ENCODE measurements at regions not wholly inside any gene's neighbourhood (a gene's known extent, or its start where the extent isn't known, plus 50 kb on each side); places are given as distances from the start of the nearest gene placed in this dataset.

DNA sequence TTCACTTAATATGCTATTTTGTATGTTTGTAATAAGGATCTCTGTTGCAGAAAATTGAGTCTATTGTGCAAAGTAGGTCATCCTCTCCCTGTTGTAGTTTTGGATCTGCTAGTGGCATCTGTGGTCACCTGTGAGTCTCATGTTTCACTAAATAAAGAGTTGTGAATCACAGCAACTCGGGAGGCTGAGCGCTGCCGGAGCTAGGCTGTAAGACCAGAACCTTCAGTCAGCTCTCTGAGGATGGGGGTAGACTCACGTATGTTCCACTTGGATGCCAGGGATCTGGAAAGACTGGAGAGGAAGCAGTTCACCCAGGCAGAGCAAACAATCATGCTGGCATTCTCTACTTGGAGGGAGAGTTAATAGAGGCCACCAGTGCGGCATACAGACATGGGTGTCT is 187.3 kb upstream of the FOXA2 start:
- Mint-ChIP-seq H3K4me3 (no peak overlapping the region), H3K27ac (no peak overlapping the region), H3K9me3 (no peaks in the 10 kb centered on the region), H3K36me3 (ENCODE audit: low read depth) (no peaks in the 10 kb centered on the region), H3K27me3 (no peaks in the 10 kb centered on the region), H3K4me1 (no peaks in the 10 kb centered on the region)
- DNase-seq = no peak
- intact Hi-C loops (cut with micrococcal nuclease) = no loop called here

DNA sequence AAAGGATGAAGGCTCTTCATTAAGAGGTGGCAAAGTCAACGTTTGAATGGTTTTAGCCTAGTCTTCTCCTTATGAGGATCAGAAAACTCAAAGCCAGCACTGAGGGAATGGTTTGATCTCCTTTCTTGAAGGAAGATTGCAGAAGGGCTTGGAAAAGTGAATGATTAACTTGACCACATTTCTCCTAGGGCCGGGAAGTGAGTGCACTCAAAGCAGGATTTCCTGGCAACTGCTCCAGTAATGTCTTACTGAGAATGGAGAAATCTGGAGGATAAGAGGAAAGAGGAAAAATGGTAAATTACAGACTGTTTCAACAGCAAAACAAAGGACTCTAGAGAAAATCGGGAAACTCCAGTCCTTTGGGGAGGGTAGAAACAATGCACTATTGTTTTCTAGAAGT is 189.0 kb upstream of the FOXA2 start:
- Mint-ChIP-seq H3K4me3 (no peak overlapping the region), H3K4me1 (no peaks in the 10 kb centered on the region), H3K36me3 (ENCODE audit: low read depth) (no peaks in the 10 kb centered on the region), H3K27ac (no peak overlapping the region), H3K27me3 (no peaks in the 10 kb centered on the region), H3K9me3 (no peaks in the 10 kb centered on the region)
- DNase-seq = no peak
- intact Hi-C loops (cut with micrococcal nuclease) = no loop called here

DNA sequence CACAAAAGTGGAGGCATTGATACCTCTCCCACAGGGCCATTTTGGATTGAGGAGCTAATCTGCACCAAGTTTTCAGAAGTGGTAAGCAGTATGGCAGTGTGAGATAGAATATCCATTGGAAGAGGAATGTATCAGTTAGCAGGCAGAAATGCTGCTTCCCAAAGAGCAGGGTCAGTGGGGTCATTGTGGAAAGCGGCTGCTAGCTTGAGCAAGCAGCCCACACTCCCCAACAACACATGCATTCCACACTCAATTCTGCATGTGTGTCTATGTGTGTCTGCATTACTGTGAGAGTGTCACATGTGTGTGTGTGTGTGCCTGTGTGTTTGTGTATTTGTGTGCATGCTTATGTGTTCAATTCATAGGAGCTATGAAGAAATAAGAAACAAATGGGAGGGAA is 190.9 kb upstream of the FOXA2 start:
- no peaks in the 10 kb centered on the region for H3K27me3 Mint-ChIP-seq
- DNase-seq = no peak
- H3K4me3 Mint-ChIP-seq = no peak overlapping the region
- H3K27ac Mint-ChIP-seq = no peak overlapping the region
- H3K36me3 Mint-ChIP-seq (ENCODE audit: low read depth) = no peaks in the 10 kb centered on the region
- no peaks in the 10 kb centered on the region for H3K4me1 Mint-ChIP-seq
- intact Hi-C loops (cut with micrococcal nuclease) = no loop called here
- no peaks in the 10 kb centered on the region for H3K9me3 Mint-ChIP-seq

DNA sequence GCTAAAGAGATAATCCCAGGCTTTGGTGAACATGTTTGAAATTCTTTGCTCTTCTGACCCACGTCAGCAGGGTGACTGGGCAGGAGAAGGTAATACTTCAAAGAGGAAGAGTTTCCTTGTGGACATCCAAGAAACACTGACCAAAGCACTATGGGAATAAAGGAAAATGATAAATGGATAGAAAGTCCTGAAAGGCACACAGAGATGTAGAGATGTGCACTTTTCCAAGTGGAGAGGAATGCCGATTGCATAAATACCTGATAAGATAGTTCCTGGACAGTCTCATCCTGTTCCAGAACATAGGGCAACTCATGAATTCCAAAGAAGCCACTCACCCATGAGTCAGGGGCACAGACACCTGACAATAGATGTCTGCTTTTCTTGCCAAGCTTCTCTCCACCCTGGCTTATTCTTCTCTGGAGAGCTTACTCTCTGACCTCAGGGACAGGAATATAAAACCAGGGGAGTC is 191.3 kb upstream of the FOXA2 start:
- Mint-ChIP-seq H3K36me3 (ENCODE audit: low read depth) (no peaks in the 10 kb centered on the region), H3K27ac (no peak overlapping the region), H3K27me3 (no peaks in the 10 kb centered on the region), H3K4me3 (no peak overlapping the region), H3K4me1 (no peaks in the 10 kb centered on the region), H3K9me3 (no peaks in the 10 kb centered on the region)
- no peak for DNase-seq
- intact Hi-C loops (cut with micrococcal nuclease) = no loop called here

DNA sequence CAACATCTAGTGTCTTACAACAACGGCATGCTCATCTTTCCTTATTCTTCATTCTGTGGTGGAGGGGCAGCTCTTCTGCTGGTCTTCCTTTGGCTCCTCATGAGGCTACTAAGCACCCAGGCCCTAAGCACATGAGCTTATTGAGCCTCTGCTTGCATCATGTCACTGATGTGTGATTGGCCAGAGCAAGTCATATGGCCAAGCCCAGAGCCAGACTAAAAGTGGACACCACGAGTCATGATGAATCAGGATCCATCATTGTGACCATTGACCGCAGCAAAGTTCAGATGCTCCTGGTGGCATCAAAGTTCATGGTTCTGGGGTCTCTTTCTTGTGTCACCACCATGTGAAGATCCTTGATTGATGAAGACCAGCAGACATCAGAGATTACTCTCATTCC is 192.0 kb upstream of the FOXA2 start:
- no peak for DNase-seq
- H3K27me3 Mint-ChIP-seq = no peaks in the 10 kb centered on the region
- no peaks in the 10 kb centered on the region for H3K36me3 Mint-ChIP-seq (ENCODE audit: low read depth)
- H3K27ac Mint-ChIP-seq = no peak overlapping the region
- no peaks in the 10 kb centered on the region for H3K9me3 Mint-ChIP-seq
- no peaks in the 10 kb centered on the region for H3K4me1 Mint-ChIP-seq
- intact Hi-C loops (cut with micrococcal nuclease) = no loop called here
- H3K4me3 Mint-ChIP-seq = no peak overlapping the region

DNA sequence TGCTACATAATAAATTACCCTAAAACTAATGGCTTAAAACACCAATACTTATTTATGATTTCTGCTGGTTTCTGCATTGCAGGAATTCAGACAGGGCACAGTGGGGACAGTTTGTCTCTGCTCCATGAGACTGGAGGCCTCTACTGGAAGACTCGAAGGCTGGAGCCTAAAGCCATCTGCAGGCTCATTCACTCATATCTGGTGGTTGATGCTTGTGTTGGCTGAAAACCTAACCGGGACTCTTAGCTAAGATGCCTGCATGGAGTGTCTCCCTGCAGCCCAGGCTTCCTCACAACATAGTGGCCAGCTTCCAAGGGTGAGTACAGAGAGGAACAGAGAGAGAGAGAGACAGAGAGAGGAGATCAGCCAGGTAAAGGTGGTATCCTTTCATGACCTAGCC is 195.5 kb upstream of the FOXA2 start:
- H3K27me3 Mint-ChIP-seq = no peaks in the 10 kb centered on the region
- no peaks in the 10 kb centered on the region for H3K36me3 Mint-ChIP-seq (ENCODE audit: low read depth)
- DNase-seq = no peak
- intact Hi-C loops (cut with micrococcal nuclease) = no loop called here
- H3K4me3 Mint-ChIP-seq = no peak overlapping the region
- H3K27ac Mint-ChIP-seq = no peak overlapping the region
- no peaks in the 10 kb centered on the region for H3K4me1 Mint-ChIP-seq
- no peaks in the 10 kb centered on the region for H3K9me3 Mint-ChIP-seq

DNA sequence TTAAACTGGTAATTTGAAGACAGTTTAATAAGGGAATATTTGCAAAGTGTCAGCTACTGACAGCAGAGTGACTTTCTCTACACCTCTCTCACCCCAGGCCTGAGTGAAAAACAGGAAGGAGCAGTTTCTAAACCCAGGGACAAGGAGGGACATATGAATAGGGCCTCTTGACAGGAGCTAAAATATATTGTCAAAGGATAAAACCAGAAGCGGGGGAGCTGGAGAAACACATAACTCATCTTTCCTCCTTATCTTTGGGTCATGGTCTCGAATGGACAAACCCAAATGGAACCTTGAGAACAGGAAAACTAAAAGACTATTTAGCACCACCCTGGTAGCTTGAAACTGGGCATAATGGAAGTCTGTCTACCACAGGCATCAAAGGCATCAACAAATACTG is 197.5 kb upstream of the FOXA2 start:
- no peak for DNase-seq

DNA sequence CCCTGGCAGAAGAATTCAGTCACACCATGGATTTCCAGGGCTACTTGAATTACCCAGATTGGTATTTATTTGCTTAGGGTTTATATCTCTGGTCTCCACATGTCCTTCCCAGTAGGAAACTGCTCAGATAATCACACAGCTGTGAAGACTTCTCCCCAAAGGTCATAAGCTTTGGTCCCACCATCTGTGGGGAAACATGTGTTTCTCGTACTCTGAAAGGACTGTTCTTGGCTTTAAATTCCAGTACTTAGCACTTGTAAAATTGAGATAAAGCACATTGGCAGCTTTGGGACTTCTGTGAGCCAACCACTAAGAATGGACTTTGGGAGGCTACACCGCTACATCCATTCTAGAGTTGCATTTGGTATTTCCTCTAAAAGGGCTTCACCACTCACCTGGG is 205.3 kb upstream of the FOXA2 start:
- intact Hi-C loops (cut with micrococcal nuclease) = no loop called here
- no peaks in the 10 kb centered on the region for H3K4me1 Mint-ChIP-seq
- no peak overlapping the region for H3K4me3 Mint-ChIP-seq
- H3K27ac Mint-ChIP-seq = no peak overlapping the region
- H3K36me3 Mint-ChIP-seq (ENCODE audit: low read depth) = no peaks in the 10 kb centered on the region
- H3K9me3 Mint-ChIP-seq = no peaks in the 10 kb centered on the region
- DNase-seq = no peak
- no peaks in the 10 kb centered on the region for H3K27me3 Mint-ChIP-seq

More for the DNA sequence above, 197.5 kb upstream of the FOXA2 start:
- Mint-ChIP-seq H3K27me3 (no peaks in the 10 kb centered on the region), H3K4me1 (no peaks in the 10 kb centered on the region), H3K27ac (no peak overlapping the region), H3K9me3 (no peaks in the 10 kb centered on the region), H3K36me3 (ENCODE audit: low read depth) (no peaks in the 10 kb centered on the region), H3K4me3 (no peak overlapping the region)
- intact Hi-C loops (cut with micrococcal nuclease) = no loop called here

DNA sequence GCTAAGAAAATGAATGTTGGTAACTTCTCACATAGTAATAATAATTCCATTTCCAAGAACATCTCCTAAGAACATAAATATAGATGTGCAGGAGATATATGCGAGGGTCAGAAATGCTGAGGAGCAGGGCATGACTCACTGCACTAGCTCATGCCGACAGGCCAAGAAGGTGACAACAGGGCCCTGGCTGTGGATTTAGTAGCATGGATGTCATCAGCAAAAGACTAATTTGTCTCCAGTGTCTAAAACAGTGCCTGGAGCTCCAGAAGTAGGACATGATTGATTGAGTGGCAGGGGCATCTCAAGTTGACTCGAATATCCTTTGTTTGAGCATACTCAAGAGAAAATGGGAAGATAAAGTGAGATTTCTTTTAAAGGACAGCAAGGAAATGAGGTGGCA is 207.0 kb upstream of the FOXA2 start:
- no peaks in the 10 kb centered on the region for H3K9me3 Mint-ChIP-seq
- H3K4me1 Mint-ChIP-seq = no peaks in the 10 kb centered on the region

DNA sequence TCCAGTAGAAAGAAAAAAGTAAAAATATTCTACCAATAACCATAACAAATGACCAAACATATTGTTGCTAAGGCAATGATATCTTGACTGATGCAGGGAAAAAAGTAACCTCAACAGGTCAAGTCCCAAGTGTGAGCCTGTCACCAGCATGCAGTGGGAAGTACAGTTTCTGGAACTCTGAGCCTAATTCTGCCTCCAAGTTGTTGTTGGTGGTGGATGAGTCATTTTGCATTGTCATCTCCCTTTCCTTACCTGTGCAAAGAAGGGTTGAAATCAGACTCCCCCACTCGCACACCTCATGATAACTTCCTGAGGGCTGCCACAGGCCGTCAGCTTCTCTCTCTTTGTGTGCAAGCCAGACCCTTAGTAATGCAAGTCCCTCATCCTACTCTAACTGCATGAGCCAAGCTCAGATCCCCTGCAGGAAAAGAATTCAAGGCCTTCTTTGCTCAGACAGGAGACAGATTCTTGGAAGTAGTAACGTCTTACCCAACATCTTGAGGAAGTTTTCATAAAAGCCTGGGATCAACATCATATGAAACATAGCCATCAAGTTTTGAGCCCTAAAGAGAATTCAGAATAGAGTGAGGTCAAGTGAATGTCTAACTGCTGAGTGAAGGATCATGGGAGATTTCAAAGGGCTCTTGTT is 207.6 kb upstream of the FOXA2 start:
- H3K36me3 Mint-ChIP-seq (ENCODE audit: low read depth) = no peaks in the 10 kb centered on the region
- intact Hi-C loops (cut with micrococcal nuclease) = no loop called here
- no peak overlapping the region for H3K27ac Mint-ChIP-seq

More for the DNA sequence above, 207.0 kb upstream of the FOXA2 start:
- intact Hi-C loops (cut with micrococcal nuclease) = no loop called here
- no peak for DNase-seq
- Mint-ChIP-seq H3K36me3 (ENCODE audit: low read depth) (no peaks in the 10 kb centered on the region), H3K4me3 (no peak overlapping the region), H3K27me3 (no peaks in the 10 kb centered on the region), H3K27ac (no peak overlapping the region)

DNA sequence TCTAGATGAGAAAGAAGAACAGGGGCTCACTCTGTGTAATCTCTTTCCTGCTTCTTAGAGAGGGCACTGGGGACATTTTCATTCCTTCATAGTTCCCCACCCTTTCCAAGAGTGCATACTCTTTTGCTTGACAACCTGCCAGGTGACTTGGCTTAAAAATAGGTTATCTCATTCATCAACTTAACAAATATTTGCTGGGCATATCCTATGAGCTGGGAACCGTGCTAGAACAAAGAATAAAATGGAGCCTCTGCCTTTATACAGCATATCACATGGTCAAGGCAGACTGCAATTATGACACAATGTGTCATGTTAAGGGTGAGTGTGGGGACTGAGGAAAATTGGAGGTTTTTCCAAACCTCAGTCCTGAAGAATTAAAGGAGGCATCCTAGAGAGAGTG is 209.8 kb upstream of the FOXA2 start:
- no peaks in the 10 kb centered on the region for H3K4me1 Mint-ChIP-seq
- H3K9me3 Mint-ChIP-seq = no peaks in the 10 kb centered on the region
- H3K36me3 Mint-ChIP-seq (ENCODE audit: low read depth) = no peaks in the 10 kb centered on the region
- H3K4me3 Mint-ChIP-seq = no peak overlapping the region
- no peaks in the 10 kb centered on the region for H3K27me3 Mint-ChIP-seq
- no peak for DNase-seq
- intact Hi-C loops (cut with micrococcal nuclease) = no loop called here
- no peak overlapping the region for H3K27ac Mint-ChIP-seq

More for the DNA sequence above, 207.6 kb upstream of the FOXA2 start:
- Mint-ChIP-seq H3K27me3 (no peaks in the 10 kb centered on the region), H3K4me1 (no peaks in the 10 kb centered on the region), H3K4me3 (no peak overlapping the region), H3K9me3 (no peaks in the 10 kb centered on the region)
- no peak for DNase-seq

DNA sequence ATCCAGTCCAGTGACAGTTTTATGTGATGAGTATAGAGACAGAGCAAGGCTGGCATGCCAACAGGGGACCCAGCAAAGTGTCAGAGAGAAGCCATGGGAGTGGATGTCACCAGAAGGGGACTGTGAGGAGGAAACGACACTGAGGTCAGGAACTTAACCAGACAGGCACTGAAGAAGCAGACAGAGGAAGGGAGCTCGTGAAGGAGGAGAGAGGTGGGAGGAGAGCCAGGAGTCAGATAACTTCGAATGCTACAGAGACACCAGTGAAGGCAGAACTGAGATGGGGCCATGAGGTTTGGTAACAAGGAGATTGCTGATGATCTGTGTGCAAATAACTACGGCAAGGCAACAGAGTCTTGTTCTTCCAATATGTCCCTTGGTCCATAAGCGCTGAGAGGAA is 211.1 kb upstream of the FOXA2 start:
- Mint-ChIP-seq H3K9me3 (no peaks in the 10 kb centered on the region), H3K27me3 (no peaks in the 10 kb centered on the region), H3K27ac (no peak overlapping the region), H3K4me1 (no peaks in the 10 kb centered on the region), H3K36me3 (ENCODE audit: low read depth) (no peaks in the 10 kb centered on the region), H3K4me3 (no peak overlapping the region)
- DNase-seq = no peak
- intact Hi-C loops (cut with micrococcal nuclease) = no loop called here

DNA sequence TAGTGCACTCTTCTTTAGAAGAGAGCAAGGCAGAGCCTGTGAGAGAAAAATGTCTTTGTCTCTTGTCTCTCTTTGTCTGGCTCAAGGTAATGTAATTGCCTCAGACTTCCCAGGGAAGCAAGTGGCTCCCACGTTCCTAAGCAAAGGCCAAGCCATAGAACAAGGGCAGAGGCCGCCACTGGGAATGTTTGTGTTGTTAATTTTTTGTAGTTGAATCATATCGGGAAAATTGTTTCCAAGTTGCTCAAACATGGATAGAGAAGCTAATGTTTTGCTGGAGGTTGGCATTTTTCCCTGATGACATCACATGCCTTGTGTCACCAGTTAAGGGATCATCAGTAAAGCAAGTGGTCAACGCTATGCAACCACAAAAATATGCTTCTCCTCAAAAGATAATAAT is 211.5 kb upstream of the FOXA2 start:
- DNase-seq = no peak
- Mint-ChIP-seq H3K4me3 (no peak overlapping the region), H3K27ac (no peak overlapping the region), H3K4me1 (no peaks in the 10 kb centered on the region), H3K27me3 (no peaks in the 10 kb centered on the region), H3K9me3 (no peaks in the 10 kb centered on the region), H3K36me3 (ENCODE audit: low read depth) (no peaks in the 10 kb centered on the region)
- intact Hi-C loops (cut with micrococcal nuclease) = no loop called here

DNA sequence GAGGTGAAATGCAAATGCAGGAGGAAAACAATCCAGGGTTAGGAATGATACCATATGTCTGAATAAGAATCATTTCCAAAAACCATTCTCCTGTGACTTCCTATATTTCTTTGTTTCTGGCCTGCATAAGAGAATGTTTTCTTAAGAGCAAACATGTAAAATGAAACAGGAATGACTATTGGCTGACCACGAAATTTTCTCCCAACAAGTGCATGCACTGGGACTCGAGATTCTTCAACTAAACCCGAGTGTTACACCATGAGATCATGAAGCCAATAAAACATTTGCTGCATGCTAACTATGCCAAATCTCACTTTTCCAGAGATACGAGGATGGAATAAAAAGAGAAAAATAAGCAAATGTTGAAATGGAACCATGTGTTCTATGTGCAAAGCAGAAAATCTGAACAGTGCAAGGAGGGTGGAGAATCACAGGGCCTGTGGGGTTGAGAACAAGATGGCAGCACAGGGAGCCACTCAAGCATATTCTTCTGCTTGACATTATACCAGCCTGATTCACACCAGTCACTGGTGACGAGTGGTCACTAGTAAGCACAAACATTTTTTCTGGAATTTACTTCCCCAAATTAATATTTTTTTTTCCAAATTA is 212.2 kb upstream of the FOXA2 start:
- H3K36me3 Mint-ChIP-seq (ENCODE audit: low read depth) = no peaks in the 10 kb centered on the region
- DNase-seq = no peak
- intact Hi-C loops (cut with micrococcal nuclease) = no loop called here

DNA sequence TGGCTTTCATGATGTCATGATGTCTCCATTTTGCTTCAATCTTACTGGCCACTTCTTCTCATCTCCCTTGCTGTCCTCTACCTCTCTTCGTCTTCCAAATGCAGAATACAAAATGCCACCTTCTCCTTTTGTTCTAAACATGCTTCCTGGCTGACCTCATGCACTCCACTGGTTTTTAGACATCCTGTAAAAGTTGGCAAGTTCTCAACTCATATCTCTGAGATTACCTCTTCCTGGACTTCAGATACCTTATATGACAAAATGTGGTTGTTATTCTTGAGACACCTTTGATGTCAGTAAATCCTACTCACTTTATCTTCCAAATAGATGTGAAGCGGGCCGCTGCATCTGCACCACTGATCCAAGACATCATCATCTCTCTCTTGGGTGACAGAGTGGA is 212.7 kb upstream of the FOXA2 start:
- no peak overlapping the region for H3K27ac Mint-ChIP-seq
- no peaks in the 10 kb centered on the region for H3K4me1 Mint-ChIP-seq
- no peaks in the 10 kb centered on the region for H3K9me3 Mint-ChIP-seq
- no peaks in the 10 kb centered on the region for H3K36me3 Mint-ChIP-seq (ENCODE audit: low read depth)
- intact Hi-C loops (cut with micrococcal nuclease) = no loop called here
- H3K4me3 Mint-ChIP-seq = no peak overlapping the region
- no peak for DNase-seq
- H3K27me3 Mint-ChIP-seq = no peaks in the 10 kb centered on the region

More for the DNA sequence above, 212.2 kb upstream of the FOXA2 start:
- no peaks in the 10 kb centered on the region for H3K27me3 Mint-ChIP-seq
- H3K4me3 Mint-ChIP-seq = no peak overlapping the region
- no peaks in the 10 kb centered on the region for H3K4me1 Mint-ChIP-seq
- H3K9me3 Mint-ChIP-seq = no peaks in the 10 kb centered on the region
- no peak overlapping the region for H3K27ac Mint-ChIP-seq

All from activated CD4-positive, alpha-beta T cell treated with anti-CD3 and anti-CD28 coated beads, Interleukin-2, amount 10 ng/mL, durations not matched to agents 24 days and 14 days (primary cell).